HCT116 (cell line): ENCODE measurements at regions not wholly inside any gene's neighbourhood (a gene's known extent, or its start where the extent isn't known, plus 50 kb on each side); places are given as distances from the start of the nearest gene placed in this dataset.

Experiments
- ATAC-seq: fragments of 200-7000 bp; cut with Tn5 transposase; 2 replicates; pipeline ENCODE4 v1.9.1; 2020; ENCODE audit warnings: mild to moderate bottlenecking, moderate library complexity
- BruUV-seq: library from RNA; stranded (reverse); fragments of 400-500 nt; replicated peaks from 2 replicates; lab custom pipeline; 2021; lab: Mats Ljungman, UMichigan
- CTCF ChIA-PET: fragments of 300-600 bp; sonication (Branson Sonifier 250); formaldehyde crosslinking; loops from one replicate; lab custom pipeline; 2021; ENCODE audit warnings: antibody characterized with exemption; lab: Charles Lee
- POLR2A ChIA-PET: fragments of 300-600, 350-600 bp; sonication (Branson Sonifier 250); formaldehyde crosslinking; loops from one replicate; lab custom pipeline; 2021; ENCODE audit warnings: antibody characterized with exemption; lab: Charles Lee
- RAD21 ChIA-PET, 2 experiments: fragments of 300-600 bp; sonication (Branson Sonifier 250); formaldehyde crosslinking; loops; one replicate each; lab custom pipeline; 2023; ENCODE audit warnings: low total read pairs in 2 of 2; ENCODE audit not compliant: uncharacterized antibody in 2 of 2, unreplicated experiment in 2 of 2, low non-redundant PET in 1 of 2; lab: Charles Lee
- DNase-seq: peaks from one replicate; pipeline ENCODE4 v3.0.0-alpha.2; 2010; ENCODE audit warnings: low read depth, low spot score
- H2AFZ ChIP-seq: fragments of 200-600 bp; shearing (Covaris generic), sonication (generic); 2 replicates; pipeline ENCODE4 v1.6.1; 2017; ENCODE audit warnings: low read depth, mixed run types, mixed read lengths, antibody characterized with exemption, low read length; ENCODE audit not compliant: poor library complexity, severe bottlenecking
- H3K27ac ChIP-seq: 2 replicates; pipeline ENCODE4 v1.5.1; 2012; ENCODE audit warnings: low read depth, low read length
- H3K27me3 ChIP-seq: fragments of 200-600 bp; sonication (generic); 2 replicates; pipeline ENCODE4 v1.6.1; 2016; ENCODE audit warnings: mixed run types, low read length, mixed read lengths; ENCODE audit not compliant: insufficient read depth
- H3K36me3 ChIP-seq, 2 experiments: fragments of 200-500 bp in 1 of 2; fragments of 200-600 bp in 1 of 2; sonication (Bioruptor generic) in 1 of 2; sonication (generic) in 1 of 2; 2 replicates each; pipeline versions ENCODE4 v1.5.1 to v1.6.1; 2014 to 2016; ENCODE audit warnings: low read length in 2 of 2, inconsistent platforms in 1 of 2, mixed read lengths in 1 of 2, mixed run types in 1 of 2; ENCODE audit not compliant: insufficient read depth in 2 of 2, control insufficient read depth in 1 of 2
- H3K4me1 ChIP-seq, 2 experiments: fragments of 200-600 bp in 1 of 2; sonication (generic) in 1 of 2; 2 replicates each; pipeline versions ENCODE4 v1.5.1 to v1.6.1; 2012 to 2017; ENCODE audit warnings: low read length in 2 of 2, inconsistent platforms in 1 of 2, mild to moderate bottlenecking in 1 of 2, mixed read lengths in 1 of 2, mixed run types in 1 of 2, moderate library complexity in 1 of 2; ENCODE audit not compliant: insufficient read depth in 2 of 2, control insufficient read depth in 1 of 2
- H3K4me2 ChIP-seq: fragments of 200-600 bp; sonication (generic); 2 replicates; pipeline ENCODE4 v1.6.1; 2017; ENCODE audit warnings: mixed run types, low read length, mixed read lengths
- H3K4me3 ChIP-seq, 2 experiments: fragments of 200-600 bp in 1 of 2; sonication (generic) in 1 of 2; replicated peaks in 1 of 2; 2 replicates each; pipeline ENCODE4 v1.5.1; 2011 to 2016; ENCODE audit warnings: low read length in 2 of 2, control low read depth in 1 of 2, low read depth in 1 of 2, mild to moderate bottlenecking in 1 of 2, mixed read lengths in 1 of 2, mixed run types in 1 of 2
- H3K79me2 ChIP-seq: fragments of 200-600 bp; sonication (generic); 2 replicates; pipeline ENCODE4 v1.6.1; 2017; ENCODE audit warnings: mild to moderate bottlenecking, mixed run types, low read length, moderate library complexity, mixed read lengths; ENCODE audit not compliant: insufficient read depth
- H3K9ac ChIP-seq: fragments of 200-600 bp; sonication (generic); 2 replicates; pipeline ENCODE4 v1.6.1; 2016; ENCODE audit warnings: low read length, mixed read lengths
- H3K9me2 ChIP-seq: fragments of 200-600 bp; sonication (generic), shearing (Covaris generic); 2 replicates; pipeline ENCODE4 v1.6.1; 2017; ENCODE audit warnings: mixed run types, mild to moderate bottlenecking, moderate library complexity; ENCODE audit not compliant: insufficient read depth
- H3K9me3 ChIP-seq, 2 experiments: fragments of 200-500 bp in 1 of 2; fragments of 200-600 bp in 1 of 2; sonication (Bioruptor generic) in 1 of 2; sonication (generic) in 1 of 2; 2 replicates each; pipeline ENCODE4 v1.6.1; 2014 to 2017; ENCODE audit warnings: low read length in 2 of 2, mixed read lengths in 2 of 2, inconsistent platforms in 1 of 2, low read depth in 1 of 2, mild to moderate bottlenecking in 1 of 2, mixed run types in 1 of 2, moderate library complexity in 1 of 2; ENCODE audit not compliant: control insufficient read depth in 1 of 2, insufficient read depth in 1 of 2
- H4K20me1 ChIP-seq: fragments of 200-600 bp; sonication (generic), shearing (Covaris generic); 2 replicates; pipeline ENCODE4 v1.6.1; 2017; ENCODE audit warnings: mixed run types, mild to moderate bottlenecking, moderate library complexity; ENCODE audit not compliant: insufficient read depth
- CBX3 ChIP-seq: IDR thresholded peaks from 2 replicates; pipeline ENCODE4 v1.6.1; 2012; ENCODE audit warnings: low read depth
- ELF1 ChIP-seq: IDR thresholded peaks from 2 replicates; pipeline ENCODE4 v1.6.1; 2012; ENCODE audit warnings: low read depth, borderline replicate concordance
- EZH2 ChIP-seq: fragments of 200-600 bp; sonication (generic); IDR thresholded peaks from 2 replicates; pipeline ENCODE4 v1.6.1; 2017; ENCODE audit warnings: antibody characterized with exemption, mixed run types
- SIN3A ChIP-seq: IDR thresholded peaks from 2 replicates; pipeline ENCODE4 v1.6.1; 2012; ENCODE audit warnings: low read depth
- SRF ChIP-seq: IDR thresholded peaks from 2 replicates; pipeline ENCODE4 v1.6.1; 2012; ENCODE audit warnings: low read depth
- YY1 ChIP-seq: IDR thresholded peaks from 2 replicates; pipeline ENCODE4 v1.6.1; 2011; ENCODE audit warnings: low read length, low read depth, moderate library complexity, mild to moderate bottlenecking; ENCODE audit not compliant: insufficient replicate concordance; ENCODE audit errors: extremely low read depth
- intact Hi-C: fragments of 100-400 bp; cut with micrococcal nuclease; formaldehyde crosslinking; loops from 2 replicates; pipeline ENCODE4 v1.10.0; 2022
- TF ChIP-seq, protein P1 (sequence below), 3 experiments: fragments of 200-600 bp in 1 of 3; sonication (generic) in 1 of 3; IDR thresholded peaks in 2 of 3; conservative IDR thresholded peaks in 1 of 3; 2 replicates each; pipeline ENCODE4 v1.5.1; 2012 to 2017; ENCODE audit warnings: low read depth in 2 of 3, low read length in 2 of 3, antibody characterized with exemption in 1 of 3, borderline replicate concordance in 1 of 3, control low read depth in 1 of 3, mild to moderate bottlenecking in 1 of 3, mixed read lengths in 1 of 3, mixed run types in 1 of 3, moderate library complexity in 1 of 3; ENCODE audit not compliant: insufficient read depth in 1 of 3
- TF ChIP-seq, protein P2 (sequence below): IDR thresholded peaks from 2 replicates; pipeline ENCODE4 v1.6.1; 2011; ENCODE audit warnings: mild to moderate bottlenecking, low read length, moderate library complexity; ENCODE audit not compliant: insufficient replicate concordance; ENCODE audit errors: extremely low read depth

DNA sequence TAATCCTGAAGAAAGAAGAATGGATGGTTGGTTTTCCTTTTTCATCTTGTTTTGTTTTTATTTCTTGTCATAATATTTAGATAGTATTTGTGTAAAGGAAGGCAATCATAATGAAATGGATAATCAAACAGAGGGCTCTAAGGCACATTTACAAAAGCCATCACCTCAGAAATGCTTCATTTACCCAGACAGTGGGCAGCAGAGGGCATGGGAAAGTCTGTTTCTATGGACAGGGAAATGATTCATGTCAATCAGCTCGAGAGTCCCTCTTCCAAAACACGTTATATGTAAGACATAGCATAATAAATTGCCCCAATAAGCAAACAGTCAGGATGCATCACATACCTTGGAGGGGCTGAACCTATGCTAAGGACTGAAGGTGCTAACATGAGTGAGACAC lies 426.1 kb downstream of the PLPP3 start:
- BruUV-seq = no TSS peak
- POLR2A ChIA-PET = no interaction called here
- Histone ChIP-seq H3K27ac (no peak overlapping the region), H3K27me3 (no peaks in the 10 kb centered on the region), H3K9me2 (no peaks in the 10 kb centered on the region), H4K20me1 (no peaks in the 10 kb centered on the region), H3K4me3 (no peak overlapping the region), H3K9me3 (no peaks in the 10 kb centered on the region), H3K4me2 (no peak overlapping the region), H2AFZ (no peak overlapping the region), H3K36me3 (no peaks in the 10 kb centered on the region), H3K79me2 (no peaks in the 10 kb centered on the region), H3K9ac (no peak overlapping the region), H3K4me1 (no peaks in the 10 kb centered on the region)
- CTCF ChIA-PET = no interaction called here
- ATAC-seq = no peak
- intact Hi-C loops = no loop called here
- no peak for TF ChIP-seq SRF
- TF ChIP-seq, protein P1, sequence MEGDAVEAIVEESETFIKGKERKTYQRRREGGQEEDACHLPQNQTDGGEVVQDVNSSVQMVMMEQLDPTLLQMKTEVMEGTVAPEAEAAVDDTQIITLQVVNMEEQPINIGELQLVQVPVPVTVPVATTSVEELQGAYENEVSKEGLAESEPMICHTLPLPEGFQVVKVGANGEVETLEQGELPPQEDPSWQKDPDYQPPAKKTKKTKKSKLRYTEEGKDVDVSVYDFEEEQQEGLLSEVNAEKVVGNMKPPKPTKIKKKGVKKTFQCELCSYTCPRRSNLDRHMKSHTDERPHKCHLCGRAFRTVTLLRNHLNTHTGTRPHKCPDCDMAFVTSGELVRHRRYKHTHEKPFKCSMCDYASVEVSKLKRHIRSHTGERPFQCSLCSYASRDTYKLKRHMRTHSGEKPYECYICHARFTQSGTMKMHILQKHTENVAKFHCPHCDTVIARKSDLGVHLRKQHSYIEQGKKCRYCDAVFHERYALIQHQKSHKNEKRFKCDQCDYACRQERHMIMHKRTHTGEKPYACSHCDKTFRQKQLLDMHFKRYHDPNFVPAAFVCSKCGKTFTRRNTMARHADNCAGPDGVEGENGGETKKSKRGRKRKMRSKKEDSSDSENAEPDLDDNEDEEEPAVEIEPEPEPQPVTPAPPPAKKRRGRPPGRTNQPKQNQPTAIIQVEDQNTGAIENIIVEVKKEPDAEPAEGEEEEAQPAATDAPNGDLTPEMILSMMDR (IDR thresholded peaks at IDR 0.05 in 2 of 3, conservative IDR thresholded peaks at IDR 0.05 in 1 of 3; ENCODE audit: borderline replicate concordance in 1 of 3, insufficient read depth in 1 of 3, low read depth in 2 of 3, low read length in 2 of 3) = no peak
- no peak for TF ChIP-seq ELF1
- TF ChIP-seq CBX3 = no peak
- TF ChIP-seq YY1 = no peak
- no peak for TF ChIP-seq EZH2
- DNase-seq = no peak
- RAD21 ChIA-PET = no interaction called here

DNA sequence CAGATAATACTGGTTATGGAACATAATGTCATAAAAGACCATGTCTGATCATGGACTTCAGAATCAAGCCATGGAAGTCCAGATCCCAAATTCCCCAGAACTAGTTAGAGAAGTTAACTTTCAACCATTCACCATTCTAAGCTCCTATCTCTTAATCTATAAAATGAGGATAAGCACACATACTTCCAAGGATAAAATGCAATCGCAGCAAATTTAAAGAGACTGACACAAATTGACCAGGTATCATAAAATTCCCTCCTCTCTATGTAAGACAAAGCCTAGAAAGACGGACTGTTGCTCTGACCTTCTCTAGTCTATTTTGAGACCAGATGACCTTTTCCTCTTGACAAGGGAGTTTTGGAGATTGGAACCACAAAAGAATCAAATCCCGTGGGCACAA lies 426.7 kb downstream of the PLPP3 start:
- ATAC-seq = no peak
- RAD21 ChIA-PET = interaction anchor here in 1 of 2 experiments (0.7 kb wide), 1 partner anchor 237 kb away, joined by 3 read pairs; no protein-coding TSS in a partner anchor
- no peak overlapping the region for H3K27ac ChIP-seq
- no peak overlapping the region for H3K9ac ChIP-seq
- no peak for DNase-seq
- no peaks in the 10 kb centered on the region for H3K4me1 ChIP-seq
- no peaks in the 10 kb centered on the region for H4K20me1 ChIP-seq
- H2AFZ ChIP-seq = no peak overlapping the region
- no peaks in the 10 kb centered on the region for H3K9me3 ChIP-seq
- POLR2A ChIA-PET = no interaction called here
- TF ChIP-seq, protein P2, sequence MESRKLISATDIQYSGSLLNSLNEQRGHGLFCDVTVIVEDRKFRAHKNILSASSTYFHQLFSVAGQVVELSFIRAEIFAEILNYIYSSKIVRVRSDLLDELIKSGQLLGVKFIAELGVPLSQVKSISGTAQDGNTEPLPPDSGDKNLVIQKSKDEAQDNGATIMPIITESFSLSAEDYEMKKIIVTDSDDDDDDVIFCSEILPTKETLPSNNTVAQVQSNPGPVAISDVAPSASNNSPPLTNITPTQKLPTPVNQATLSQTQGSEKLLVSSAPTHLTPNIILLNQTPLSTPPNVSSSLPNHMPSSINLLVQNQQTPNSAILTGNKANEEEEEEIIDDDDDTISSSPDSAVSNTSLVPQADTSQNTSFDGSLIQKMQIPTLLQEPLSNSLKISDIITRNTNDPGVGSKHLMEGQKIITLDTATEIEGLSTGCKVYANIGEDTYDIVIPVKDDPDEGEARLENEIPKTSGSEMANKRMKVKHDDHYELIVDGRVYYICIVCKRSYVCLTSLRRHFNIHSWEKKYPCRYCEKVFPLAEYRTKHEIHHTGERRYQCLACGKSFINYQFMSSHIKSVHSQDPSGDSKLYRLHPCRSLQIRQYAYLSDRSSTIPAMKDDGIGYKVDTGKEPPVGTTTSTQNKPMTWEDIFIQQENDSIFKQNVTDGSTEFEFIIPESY = no peak
- TF ChIP-seq, protein P1 (IDR thresholded peaks at IDR 0.05 in 2 of 3, conservative IDR thresholded peaks at IDR 0.05 in 1 of 3; ENCODE audit: borderline replicate concordance in 1 of 3, insufficient read depth in 1 of 3, low read depth in 2 of 3, low read length in 2 of 3) = no peak
- no peak for TF ChIP-seq SIN3A
- no TSS peak for BruUV-seq
- CTCF ChIA-PET = no interaction called here
- no peak overlapping the region for H3K4me2 ChIP-seq
- no peak overlapping the region for H3K4me3 ChIP-seq
- no peaks in the 10 kb centered on the region for H3K36me3 ChIP-seq
- H3K79me2 ChIP-seq = no peaks in the 10 kb centered on the region
- H3K9me2 ChIP-seq = no peaks in the 10 kb centered on the region
- no peaks in the 10 kb centered on the region for H3K27me3 ChIP-seq
- intact Hi-C loops = no loop called here
